IMR-90 (cell line): ENCODE measurements at regions not wholly inside any gene's neighbourhood (a gene's known extent, or its start where the extent isn't known, plus 50 kb on each side); places are given as distances from the start of the nearest gene placed in this dataset.

Source experiments
- ATAC-seq: fragments of 200-7000 bp; cut with Tn5 transposase; 2 replicates; pipeline ENCODE4 v1.9.1; 2020; ENCODE audit warnings: low read depth, mild to moderate bottlenecking, moderate library complexity
- BruUV-seq: library from RNA; stranded (reverse); fragments of 400-500 nt; replicated peaks from 2 replicates; lab custom pipeline; 2021; lab: Mats Ljungman, UMichigan
- CTCF ChIA-PET: fragments of 300-600 bp; formaldehyde crosslinking; extraction: SDS; loops from one replicate; lab custom pipeline; 2021; ENCODE audit warnings: antibody characterized with exemption; lab: Yijun Ruan, JAX
- POLR2A ChIA-PET: fragments of 300-600 bp; sonication (Branson Sonifier 250); formaldehyde crosslinking; loops from one replicate; lab custom pipeline; 2022; ENCODE audit warnings: antibody characterized with exemption; ENCODE audit not compliant: unreplicated experiment; lab: Charles Lee
- DNase-seq: peaks from one replicate; pipeline ENCODE4 v3.0.0; 2013
- H2AFZ ChIP-seq: replicated peaks from 2 replicates; pipeline ENCODE3; 2013; ENCODE audit warnings: low read length, mild to moderate bottlenecking; ENCODE audit not compliant: poor library complexity
- H2AK5ac ChIP-seq: 2 replicates; pipeline ENCODE4 v1.6.1; 2013; ENCODE audit warnings: low read depth, low read length, inconsistent platforms
- H2AK9ac ChIP-seq: replicated peaks from 2 replicates; pipeline ENCODE3; 2013; ENCODE audit warnings: mild to moderate bottlenecking, low read depth, low read length, moderate library complexity; ENCODE audit not compliant: poor library complexity
- H2BK120ac ChIP-seq: 2 replicates; pipeline ENCODE4 v1.6.1; 2013; ENCODE audit warnings: low read depth, low read length, inconsistent platforms
- H2BK15ac ChIP-seq: 3 replicates; pipeline ENCODE4 v1.6.1; 2013; ENCODE audit warnings: low read depth, low read length, inconsistent platforms
- H2BK20ac ChIP-seq: 2 replicates; pipeline ENCODE4 v1.6.1; 2013; ENCODE audit warnings: low read depth, mild to moderate bottlenecking, inconsistent platforms, low read length, moderate library complexity
- H2BK5ac ChIP-seq: 2 replicates; pipeline ENCODE4 v1.6.1; 2013; ENCODE audit warnings: mild to moderate bottlenecking, low read depth, low read length, inconsistent platforms; ENCODE audit not compliant: poor library complexity, severe bottlenecking
- H3K14ac ChIP-seq: replicated peaks from 2 replicates; pipeline ENCODE4 v1.6.1; 2013; ENCODE audit warnings: low read depth, low read length, inconsistent platforms
- H3K18ac ChIP-seq: 2 replicates; pipeline ENCODE4 v1.6.1; 2013; ENCODE audit warnings: low read depth, low read length, control low read depth
- H3K23ac ChIP-seq: 2 replicates; pipeline ENCODE4 v1.6.1; 2013; ENCODE audit warnings: low read depth, low read length, inconsistent platforms
- H3K27ac ChIP-seq: 2 replicates; pipeline ENCODE4 v1.5.1; 2013; ENCODE audit warnings: mild to moderate bottlenecking, control low read depth, low read length; ENCODE audit not compliant: insufficient read depth
- H3K27me3 ChIP-seq: 2 replicates; pipeline ENCODE4 v1.6.1; 2013; ENCODE audit warnings: low read length; ENCODE audit not compliant: control insufficient read depth, insufficient read depth
- H3K36me3 ChIP-seq: 2 replicates; pipeline ENCODE4 v1.6.1; 2013; ENCODE audit warnings: low read length, mixed read lengths; ENCODE audit not compliant: control insufficient read depth, insufficient read depth
- H3K4ac ChIP-seq: 2 replicates; pipeline ENCODE4 v1.6.1; 2013; ENCODE audit warnings: low read depth, low read length, inconsistent platforms
- H3K4me1 ChIP-seq: 2 replicates; pipeline ENCODE4 v1.6.1; 2013; ENCODE audit warnings: low read length, mixed read lengths; ENCODE audit not compliant: control insufficient read depth, insufficient read depth
- H3K4me2 ChIP-seq: 2 replicates; pipeline ENCODE4 v1.6.1; 2013; ENCODE audit warnings: low read depth, mild to moderate bottlenecking, control low read depth, low read length, moderate library complexity
- H3K4me3 ChIP-seq: 2 replicates; pipeline ENCODE4 v1.5.1; 2013; ENCODE audit warnings: low read depth, mild to moderate bottlenecking, control low read depth, low read length, moderate library complexity; ENCODE audit not compliant: insufficient read depth
- H3K56ac ChIP-seq: 2 replicates; pipeline ENCODE4 v1.6.1; 2013; ENCODE audit warnings: low read length, inconsistent platforms; ENCODE audit not compliant: insufficient read depth; ENCODE audit errors: extremely low read depth
- H3K79me1 ChIP-seq, 2 experiments: 2 replicates each; pipeline ENCODE4 v1.6.1; 2013; ENCODE audit warnings: low read length in 2 of 2, inconsistent platforms in 1 of 2, low read depth in 1 of 2
- H3K9ac ChIP-seq: 2 replicates; pipeline ENCODE4 v1.6.1; 2013; ENCODE audit warnings: low read depth, low read length, control low read depth
- H3K9me1 ChIP-seq: 2 replicates; pipeline ENCODE4 v1.6.1; 2013; ENCODE audit warnings: low read length, inconsistent platforms; ENCODE audit not compliant: insufficient read depth
- H3K9me3 ChIP-seq: 2 replicates; pipeline ENCODE4 v1.6.1; 2013; ENCODE audit warnings: low read length; ENCODE audit not compliant: control insufficient read depth, insufficient read depth
- H4K20me1 ChIP-seq: 2 replicates; pipeline ENCODE4 v1.6.1; 2013; ENCODE audit warnings: low read length, inconsistent platforms; ENCODE audit not compliant: insufficient read depth
- H4K5ac ChIP-seq: 2 replicates; pipeline ENCODE4 v1.6.1; 2013; ENCODE audit warnings: mild to moderate bottlenecking, low read depth, low read length, control low read depth
- H4K8ac ChIP-seq, 2 experiments: 2 replicates each; pipeline ENCODE4 v1.6.1; 2013; ENCODE audit warnings: low read depth in 2 of 2, low read length in 2 of 2, control low read depth in 1 of 2, inconsistent platforms in 1 of 2
- H4K91ac ChIP-seq: 2 replicates; pipeline ENCODE4 v1.6.1; 2013; ENCODE audit warnings: low read depth, low read length, inconsistent platforms; ENCODE audit not compliant: insufficient read depth
- BHLHE40 ChIP-seq: fragments of 150-350 bp; IDR thresholded peaks from 2 replicates; pipeline ENCODE4 v1.6.1; 2016; ENCODE audit warnings: mild to moderate bottlenecking, low read depth, low read length
- CEBPB ChIP-seq: IDR thresholded peaks from 2 replicates; pipeline ENCODE4 v1.6.1; 2012; ENCODE audit warnings: low read depth, low read length, improper control_type of control experiment
- CHD1 ChIP-seq: IDR thresholded peaks from 2 replicates; pipeline ENCODE4 v1.6.1; 2012; ENCODE audit warnings: low read depth, low read length, improper control_type of control experiment
- FOS ChIP-seq: fragments of 150-350 bp; IDR thresholded peaks from 2 replicates; pipeline ENCODE4 v1.6.1; 2016; ENCODE audit warnings: low read depth, low read length
- MAFK ChIP-seq: IDR thresholded peaks from 2 replicates; pipeline ENCODE4 v1.6.1; 2012; ENCODE audit warnings: low read depth, low read length, improper control_type of control experiment
- MAZ ChIP-seq: IDR thresholded peaks from 2 replicates; pipeline ENCODE4 v1.6.1; 2012; ENCODE audit warnings: low read depth, mild to moderate bottlenecking, low read length, improper control_type of control experiment, moderate library complexity, borderline replicate concordance
- MXI1 ChIP-seq: IDR thresholded peaks from 2 replicates; pipeline ENCODE4 v1.6.1; 2012; ENCODE audit warnings: low read depth, mild to moderate bottlenecking, low read length, moderate library complexity, borderline replicate concordance
- NFE2L2 ChIP-seq: fragments of 150-350 bp; IDR thresholded peaks from 2 replicates; pipeline ENCODE4 v1.6.1; 2016; ENCODE audit warnings: low read depth, mild to moderate bottlenecking, low read length
- POLR2A ChIP-seq: IDR thresholded peaks from 2 replicates; pipeline ENCODE4 v1.6.1; 2012; ENCODE audit warnings: mild to moderate bottlenecking, low read depth, low read length
- RAD21 ChIP-seq: IDR thresholded peaks from 2 replicates; pipeline ENCODE4 v1.6.1; 2012; ENCODE audit warnings: low read length, improper control_type of control experiment
- RCOR1 ChIP-seq: IDR thresholded peaks from 2 replicates; pipeline ENCODE4 v1.6.1; 2012; ENCODE audit warnings: mild to moderate bottlenecking, low read length, improper control_type of control experiment; ENCODE audit not compliant: insufficient replicate concordance
- RFX5 ChIP-seq: IDR thresholded peaks from 2 replicates; pipeline ENCODE4 v1.8.0; 2012; ENCODE audit warnings: low read depth, mild to moderate bottlenecking, low read length, moderate library complexity
- SMC3 ChIP-seq: fragments of 150-350 bp; IDR thresholded peaks from 2 replicates; pipeline ENCODE4 v1.6.1; 2016; ENCODE audit warnings: low read depth, mild to moderate bottlenecking, antibody characterized with exemption, low read length, moderate library complexity
- dilution Hi-C: fragments of 300-500 bp; cut with HindIII; formaldehyde crosslinking; loops from one replicate; pipeline ENCODE4 v1.14.3; 2018; ENCODE audit warnings: low sequenced_read_pairs; ENCODE audit not compliant: unreplicated experiment
- in situ Hi-C: fragments of 300-500 bp; cut with MboI; formaldehyde crosslinking; loops from 3 replicates; pipeline ENCODE4 v1.14.3; 2019; ENCODE audit warnings: low sequenced_read_pairs, inconsistent platforms, mixed read lengths
- intact Hi-C: fragments of 100-400 bp; cut with micrococcal nuclease; formaldehyde crosslinking; loops from 2 replicates; pipeline ENCODE4 v1.10.0; 2022
- TF ChIP-seq, protein P1 (sequence below): fragments of 150-350 bp; IDR thresholded peaks from 2 replicates; pipeline ENCODE4 v1.6.1; 2017; ENCODE audit warnings: mild to moderate bottlenecking, antibody characterized with exemption, low read length, low read depth
- TF ChIP-seq, protein P2 (sequence below): conservative IDR thresholded peaks from 2 replicates; pipeline ENCODE4 v1.5.1; 2012; ENCODE audit warnings: mild to moderate bottlenecking, low read depth, low read length, improper control_type of control experiment
- TF ChIP-seq, protein P3 (sequence below): fragments of 150-350 bp; IDR thresholded peaks from 2 replicates; pipeline ENCODE4 v1.6.1; 2016; ENCODE audit warnings: low read depth, mild to moderate bottlenecking, low read length, moderate library complexity, borderline replicate concordance

DNA sequence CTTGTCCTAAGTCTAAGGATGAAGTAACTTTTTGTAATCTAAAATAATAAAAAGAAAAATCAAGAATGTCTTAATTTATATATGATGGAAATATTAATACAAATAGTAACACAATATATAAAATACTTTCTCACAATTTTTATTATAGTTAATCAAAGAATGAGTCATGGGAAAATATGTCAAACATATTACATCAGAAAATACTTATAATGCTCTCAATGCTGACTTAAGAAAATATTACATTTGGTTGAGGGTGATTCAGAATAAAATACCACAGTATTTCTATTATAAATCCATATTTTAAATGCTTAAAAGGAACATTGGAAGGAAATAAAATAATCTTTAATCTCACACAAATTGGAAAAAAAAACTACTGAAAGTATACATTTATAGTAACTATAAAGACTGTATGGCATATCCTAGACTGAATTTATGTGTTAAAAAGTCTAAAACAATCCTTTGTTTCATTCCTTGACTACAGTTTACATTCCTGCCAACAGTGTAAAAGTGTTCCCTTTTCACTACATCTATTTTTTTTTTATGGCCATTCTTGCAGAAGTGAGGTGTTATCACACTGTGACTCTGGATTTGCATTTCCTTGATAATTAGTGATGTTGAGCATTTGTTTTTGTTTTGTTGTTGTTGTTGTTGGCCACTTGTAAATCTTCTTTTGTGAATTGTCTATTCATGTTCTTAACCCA lies 1573.5 kb upstream of the ACVR2A start:
- Histone ChIP-seq H3K36me3 (no peaks in the 10 kb centered on the region), H3K4ac (no peak overlapping the region), H3K27ac (no peak overlapping the region), H4K8ac (no peak overlapping the region), H2BK120ac (no peak overlapping the region), H3K4me3 (no peak overlapping the region), H4K5ac (no peak overlapping the region), H4K20me1 (no peaks in the 10 kb centered on the region), H3K4me1 (peaks cover 3% of the 10 kb centered on the region; the same call in 1 of the 2 replicates), H3K23ac (no peak overlapping the region), H3K9me1 (no peaks in the 10 kb centered on the region), H2AK9ac (no peak overlapping the region), H3K9ac (no peak overlapping the region), H2BK5ac (no peak overlapping the region), H3K9me3 (no peaks in the 10 kb centered on the region), H3K4me2 (no peak overlapping the region), H4K91ac (no peak overlapping the region), H2AK5ac (no peak overlapping the region), H3K79me1 (no peaks in the 10 kb centered on the region), H3K27me3 (no peaks in the 10 kb centered on the region), H3K14ac (no peak overlapping the region), H2BK20ac (no peak overlapping the region), H2BK15ac (no peak overlapping the region), H3K56ac (no peak overlapping the region), H3K18ac (no peak overlapping the region), H2AFZ (no peak overlapping the region)
- BruUV-seq = no TSS peak
- DNase-seq (no peak), ATAC-seq (no peak; the same call in 1 of the 2 replicates)
- POLR2A ChIA-PET = no interaction called here
- CTCF ChIA-PET = no interaction called here
- in situ Hi-C loops = no loop called here
- dilution Hi-C loops = no loop called here
- TF ChIP-seq, protein P1, sequence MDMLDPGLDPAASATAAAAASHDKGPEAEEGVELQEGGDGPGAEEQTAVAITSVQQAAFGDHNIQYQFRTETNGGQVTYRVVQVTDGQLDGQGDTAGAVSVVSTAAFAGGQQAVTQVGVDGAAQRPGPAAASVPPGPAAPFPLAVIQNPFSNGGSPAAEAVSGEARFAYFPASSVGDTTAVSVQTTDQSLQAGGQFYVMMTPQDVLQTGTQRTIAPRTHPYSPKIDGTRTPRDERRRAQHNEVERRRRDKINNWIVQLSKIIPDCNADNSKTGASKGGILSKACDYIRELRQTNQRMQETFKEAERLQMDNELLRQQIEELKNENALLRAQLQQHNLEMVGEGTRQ = no peak
- TF ChIP-seq MXI1 = no peak
- TF ChIP-seq POLR2A = no peak
- TF ChIP-seq BHLHE40 = no peak
- TF ChIP-seq, protein P2, sequence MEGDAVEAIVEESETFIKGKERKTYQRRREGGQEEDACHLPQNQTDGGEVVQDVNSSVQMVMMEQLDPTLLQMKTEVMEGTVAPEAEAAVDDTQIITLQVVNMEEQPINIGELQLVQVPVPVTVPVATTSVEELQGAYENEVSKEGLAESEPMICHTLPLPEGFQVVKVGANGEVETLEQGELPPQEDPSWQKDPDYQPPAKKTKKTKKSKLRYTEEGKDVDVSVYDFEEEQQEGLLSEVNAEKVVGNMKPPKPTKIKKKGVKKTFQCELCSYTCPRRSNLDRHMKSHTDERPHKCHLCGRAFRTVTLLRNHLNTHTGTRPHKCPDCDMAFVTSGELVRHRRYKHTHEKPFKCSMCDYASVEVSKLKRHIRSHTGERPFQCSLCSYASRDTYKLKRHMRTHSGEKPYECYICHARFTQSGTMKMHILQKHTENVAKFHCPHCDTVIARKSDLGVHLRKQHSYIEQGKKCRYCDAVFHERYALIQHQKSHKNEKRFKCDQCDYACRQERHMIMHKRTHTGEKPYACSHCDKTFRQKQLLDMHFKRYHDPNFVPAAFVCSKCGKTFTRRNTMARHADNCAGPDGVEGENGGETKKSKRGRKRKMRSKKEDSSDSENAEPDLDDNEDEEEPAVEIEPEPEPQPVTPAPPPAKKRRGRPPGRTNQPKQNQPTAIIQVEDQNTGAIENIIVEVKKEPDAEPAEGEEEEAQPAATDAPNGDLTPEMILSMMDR = no peak
- no peak for TF ChIP-seq CEBPB
- no peak for TF ChIP-seq MAZ
- TF ChIP-seq RCOR1 = no peak
- TF ChIP-seq SMC3 = no peak
- TF ChIP-seq RAD21 = no peak
- no peak for TF ChIP-seq CHD1
- no peak for TF ChIP-seq NFE2L2
- TF ChIP-seq FOS = no peak
- TF ChIP-seq, protein P3, sequence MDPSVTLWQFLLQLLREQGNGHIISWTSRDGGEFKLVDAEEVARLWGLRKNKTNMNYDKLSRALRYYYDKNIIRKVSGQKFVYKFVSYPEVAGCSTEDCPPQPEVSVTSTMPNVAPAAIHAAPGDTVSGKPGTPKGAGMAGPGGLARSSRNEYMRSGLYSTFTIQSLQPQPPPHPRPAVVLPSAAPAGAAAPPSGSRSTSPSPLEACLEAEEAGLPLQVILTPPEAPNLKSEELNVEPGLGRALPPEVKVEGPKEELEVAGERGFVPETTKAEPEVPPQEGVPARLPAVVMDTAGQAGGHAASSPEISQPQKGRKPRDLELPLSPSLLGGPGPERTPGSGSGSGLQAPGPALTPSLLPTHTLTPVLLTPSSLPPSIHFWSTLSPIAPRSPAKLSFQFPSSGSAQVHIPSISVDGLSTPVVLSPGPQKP = no peak
- no peak for TF ChIP-seq MAFK
- no peak for TF ChIP-seq RFX5
- intact Hi-C loops = no loop called here
